ENCODE measurements at regions not wholly inside any gene's neighbourhood (a gene's known extent, or its start where the extent isn't known, plus 50 kb on each side); places are given as distances from the start of the nearest gene placed in this dataset.
"Not testable (repeated sequence)": the region's sequence is repeated elsewhere in the genome, so short reads cannot be mapped to it uniquely, and the experiment has no call there.

- no peak for DNase-seq
- in situ Hi-C loops (cut with MboI; ENCODE audit: low pct_unique_long_range_greater_than_20kb, low sequenced_read_pairs), result no loop called here
These were observed 637.9 kb downstream of the ACTR3B start for GRCh38 chr7:153397459-153397858.

GRCh38 chr7:153397906-153398305 lies 638.4 kb downstream of the ACTR3B start:
- DNase-seq, result no peak
- in situ Hi-C loops (cut with MboI; ENCODE audit: low pct_unique_long_range_greater_than_20kb, low sequenced_read_pairs), result no loop called here

GRCh38 chr7:153398370-153398769 lies 638.8 kb downstream of the ACTR3B start:
- in situ Hi-C loops (cut with MboI; ENCODE audit: low pct_unique_long_range_greater_than_20kb, low sequenced_read_pairs), result no loop called here
- no peak for DNase-seq

GRCh38 chr7:153398789-153399553 lies 639.4 kb downstream of the ACTR3B start:
- in situ Hi-C loops (cut with MboI; ENCODE audit: low pct_unique_long_range_greater_than_20kb, low sequenced_read_pairs), result no loop called here
- no peak for DNase-seq

GRCh38 chr7:153399554-153399940 lies 640.0 kb downstream of the ACTR3B start:
- DNase-seq, result no peak
- in situ Hi-C loops (cut with MboI; ENCODE audit: low pct_unique_long_range_greater_than_20kb, low sequenced_read_pairs), result no loop called here

- DNase-seq, result no peak
- in situ Hi-C loops (cut with MboI; ENCODE audit: low pct_unique_long_range_greater_than_20kb, low sequenced_read_pairs), result no loop called here
These were observed 641.4 kb downstream of the ACTR3B start for GRCh38 chr7:153400735-153401593.

- DNase-seq, result no peak
- in situ Hi-C loops (cut with MboI; ENCODE audit: low pct_unique_long_range_greater_than_20kb, low sequenced_read_pairs), result no loop called here
These were observed 642.5 kb downstream of the ACTR3B start for GRCh38 chr7:153401795-153402720.

GRCh38 chr7:153402721-153403541 lies 643.4 kb downstream of the ACTR3B start:
- no peak for DNase-seq
- in situ Hi-C loops (cut with MboI; ENCODE audit: low pct_unique_long_range_greater_than_20kb, low sequenced_read_pairs), result no loop called here

- DNase-seq, result no peak
- in situ Hi-C loops (cut with MboI; ENCODE audit: low pct_unique_long_range_greater_than_20kb, low sequenced_read_pairs), result no loop called here
These were observed 644.6 kb downstream of the ACTR3B start for GRCh38 chr7:153404124-153404523.

GRCh38 chr7:153404781-153405279 lies 645.3 kb downstream of the ACTR3B start:
- in situ Hi-C loops (cut with MboI; ENCODE audit: low pct_unique_long_range_greater_than_20kb, low sequenced_read_pairs), result no loop called here
- no peak for DNase-seq

GRCh38 chr7:153405704-153406485 lies 646.3 kb upstream of the DPP6 start:
- no peak for DNase-seq
- in situ Hi-C loops (cut with MboI; ENCODE audit: low pct_unique_long_range_greater_than_20kb, low sequenced_read_pairs), result no loop called here

- no peak for DNase-seq
- in situ Hi-C loops (cut with MboI; ENCODE audit: low pct_unique_long_range_greater_than_20kb, low sequenced_read_pairs), result no loop called here
These were observed 645.7 kb upstream of the DPP6 start for GRCh38 chr7:153406486-153406872.

- no peak for DNase-seq
- in situ Hi-C loops (cut with MboI; ENCODE audit: low pct_unique_long_range_greater_than_20kb, low sequenced_read_pairs), result no loop called here
These were observed 644.7 kb upstream of the DPP6 start for GRCh38 chr7:153407291-153408046.

- in situ Hi-C loops (cut with MboI; ENCODE audit: low pct_unique_long_range_greater_than_20kb, low sequenced_read_pairs), result no loop called here
- DNase-seq, result no peak
These were observed 643.5 kb upstream of the DPP6 start for GRCh38 chr7:153408360-153409335.

- DNase-seq; in situ Hi-C loops (cut with MboI; ENCODE audit: low pct_unique_long_range_greater_than_20kb, low sequenced_read_pairs): not testable (repeated sequence)
These were observed 642.4 kb upstream of the DPP6 start for GRCh38 chr7:153409567-153410342.
